GM19025 (cell line): ENCODE measurements at regions not wholly inside any gene's neighbourhood (a gene's known extent, or its start where the extent isn't known, plus 50 kb on each side); places are given as distances from the start of the nearest gene placed in this dataset.
A peak's percentile ranks its signal among the peaks of the same experiment; 100 is the strongest.

Experiments
- ATAC-seq: cut with Tn5 transposase; IDR thresholded peaks from one replicate; pipeline ENCODE4 v1.9.1; 2021; ENCODE audit warnings: mild to moderate bottlenecking, low read depth, moderate library complexity; ENCODE audit not compliant: unreplicated experiment

GRCh38 chr1:99152132-99152531 lies 112.2 kb upstream of the PLPPR4 start:
- ATAC-seq, result no peak

DNA sequence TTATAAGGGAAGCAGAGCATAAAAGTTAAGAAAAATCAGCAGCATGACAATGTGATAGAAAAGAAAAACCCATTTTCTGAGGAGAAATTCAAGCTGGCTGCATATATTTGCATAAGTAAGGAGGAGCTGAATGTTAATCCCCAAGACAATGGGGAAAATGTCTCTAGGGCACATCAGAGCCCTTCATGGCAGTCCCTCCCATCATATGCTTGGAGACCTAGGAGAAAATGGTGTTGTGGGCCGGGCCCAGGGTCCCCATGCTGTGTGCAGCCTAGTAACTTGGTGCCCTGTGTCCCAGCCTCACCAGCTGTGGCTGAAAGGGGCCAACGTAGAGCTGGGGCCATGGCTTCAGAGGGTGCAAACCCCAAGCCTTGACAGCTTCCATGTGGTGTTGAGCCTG lies 100.6 kb upstream of the PLPPR4 start:
- ATAC-seq, result no peak

GRCh38 chr1:99170516-99170915 lies 93.8 kb upstream of the PLPPR4 start:
- no peak for ATAC-seq

DNA sequence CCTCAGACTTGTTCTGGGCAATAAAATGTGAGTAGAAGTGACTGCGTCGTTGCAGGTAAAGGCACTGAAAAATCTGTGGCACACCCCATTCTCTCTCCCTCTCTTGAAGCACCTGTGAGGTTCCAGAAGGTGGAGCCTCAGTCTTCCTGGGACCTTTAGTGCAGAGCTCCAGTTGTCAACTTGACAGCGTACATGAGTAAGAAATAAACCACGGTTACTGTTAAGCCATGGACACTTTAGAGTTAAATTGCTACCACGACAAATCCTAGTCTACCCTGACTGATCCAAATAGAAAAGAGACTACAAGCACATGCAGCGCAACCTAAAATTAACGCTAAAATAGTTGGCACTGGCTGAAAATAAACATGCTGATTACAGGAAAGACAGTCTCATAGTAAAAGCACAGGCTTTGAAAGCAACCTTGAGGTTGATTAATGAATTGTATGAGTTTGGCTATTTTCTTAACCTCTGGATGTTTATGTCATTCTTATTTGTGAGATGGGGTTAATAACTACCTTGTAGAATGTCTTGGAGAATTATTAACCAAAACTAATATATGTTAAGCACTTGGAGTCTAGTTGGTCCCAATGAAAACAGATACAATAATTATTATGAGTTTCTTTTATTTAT lies 93.0 kb upstream of the PLPPR4 start:
- no peak for ATAC-seq

GRCh38 chr1:99173282-99173681 lies 91.0 kb upstream of the PLPPR4 start:
- no peak for ATAC-seq

- ATAC-seq, result no peak
Measured at GRCh38 chr1:99173900-99174299, 90.4 kb upstream of the PLPPR4 start.

DNA sequence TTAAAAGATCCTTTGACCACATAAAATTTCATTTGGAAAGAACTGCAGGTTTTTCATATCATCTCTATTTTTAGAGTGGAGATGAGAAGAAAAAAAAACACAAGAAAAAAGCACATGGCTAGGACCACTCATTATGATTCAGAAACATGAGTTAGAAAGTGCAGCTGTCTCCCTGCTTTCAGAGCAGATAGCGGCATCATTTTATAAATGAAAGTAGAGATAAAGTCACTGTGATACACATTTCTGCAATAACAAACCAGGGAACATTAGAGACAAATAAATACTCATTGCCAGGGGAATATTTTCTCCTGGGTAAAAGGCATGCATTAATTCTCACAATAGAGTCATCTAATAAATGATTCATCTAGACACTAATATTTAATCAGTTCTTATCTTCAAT lies 87.5 kb upstream of the PLPPR4 start:
- ATAC-seq, result no peak

GRCh38 chr1:99177465-99177864 lies 86.8 kb upstream of the PLPPR4 start:
- ATAC-seq, result no peak

GRCh38 chr1:99180343-99180808 lies 83.9 kb upstream of the PLPPR4 start:
- peak; percentile 93 for ATAC-seq

DNA sequence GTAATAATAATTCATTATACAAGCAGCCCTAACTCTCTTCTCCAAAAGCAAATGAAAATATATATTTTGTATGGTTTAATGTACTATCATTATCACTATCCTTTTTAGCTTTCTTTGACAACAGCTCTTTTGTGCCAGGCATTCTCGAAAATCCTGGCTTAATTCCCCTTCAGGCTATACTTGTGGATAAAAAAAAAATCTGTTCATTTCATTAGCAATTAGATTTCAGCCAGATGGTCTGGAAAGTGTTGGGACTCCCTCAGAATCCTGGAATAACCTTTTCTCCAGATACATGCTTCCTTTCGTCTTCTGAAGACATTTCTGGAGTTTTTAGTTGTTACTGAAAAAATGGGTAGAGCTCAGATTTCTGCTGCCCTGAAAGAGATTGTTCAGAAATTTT lies 83.4 kb upstream of the PLPPR4 start:
- no peak for ATAC-seq

DNA sequence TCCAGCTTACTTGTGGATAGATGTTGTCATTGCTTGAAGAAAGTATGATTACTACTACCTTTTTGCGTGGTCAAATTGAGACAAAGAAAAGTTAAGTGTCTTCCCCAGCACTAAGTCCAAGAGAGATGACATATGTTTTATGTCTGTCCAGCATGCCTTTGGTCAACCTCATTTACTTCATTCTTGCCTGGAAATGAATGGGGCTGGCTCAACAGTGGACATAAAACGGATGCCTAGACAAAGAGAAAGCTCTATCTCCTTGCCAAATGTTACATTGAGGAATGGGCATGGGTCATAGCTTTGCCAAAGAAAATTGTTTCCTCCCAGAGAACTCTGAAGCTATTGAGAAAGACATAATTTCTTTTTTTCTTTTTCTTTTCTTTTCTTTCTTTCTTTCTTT lies 82.4 kb upstream of the PLPPR4 start:
- ATAC-seq, result no peak

DNA sequence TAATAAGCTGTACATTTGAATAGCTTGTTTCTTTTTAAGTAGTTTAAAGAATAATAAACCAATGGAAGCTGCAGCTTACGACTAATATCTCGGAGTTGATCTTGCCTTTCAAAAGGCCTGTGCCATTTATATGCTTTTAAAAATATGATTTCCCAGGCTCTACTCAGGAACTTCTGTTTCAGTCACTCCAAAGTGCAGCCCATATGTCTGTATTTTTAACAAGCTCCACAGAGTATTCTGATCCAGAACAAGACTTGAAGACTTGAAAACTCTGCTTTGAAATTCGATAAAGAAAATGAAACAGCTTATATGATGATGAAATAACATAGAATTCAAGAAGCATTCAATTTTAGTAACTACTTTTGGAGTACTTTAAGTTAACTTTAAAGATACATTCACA lies 79.1 kb upstream of the PLPPR4 start:
- ATAC-seq, result no peak

GRCh38 chr1:99193431-99193830 lies 70.9 kb upstream of the PLPPR4 start:
- ATAC-seq, result no peak

DNA sequence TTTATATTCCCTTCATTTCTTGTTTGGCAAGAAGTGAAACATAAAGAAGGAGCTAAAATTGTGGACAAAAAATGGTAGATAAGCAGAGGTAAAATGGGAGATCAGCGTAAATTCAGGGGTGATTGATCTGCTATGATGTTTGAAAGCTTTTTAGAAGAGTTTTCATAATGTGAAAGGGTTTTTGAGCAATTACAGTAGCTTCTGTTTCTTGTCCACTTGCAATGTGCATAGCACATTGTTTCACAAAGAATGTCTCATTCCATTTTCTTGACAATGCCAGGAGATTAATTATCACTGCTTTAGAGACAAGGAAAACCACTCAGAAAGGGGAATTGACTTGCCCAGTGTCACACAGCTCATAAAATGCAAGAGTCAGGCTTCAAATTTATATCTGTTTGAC lies 65.9 kb upstream of the PLPPR4 start:
- ATAC-seq, result no peak

DNA sequence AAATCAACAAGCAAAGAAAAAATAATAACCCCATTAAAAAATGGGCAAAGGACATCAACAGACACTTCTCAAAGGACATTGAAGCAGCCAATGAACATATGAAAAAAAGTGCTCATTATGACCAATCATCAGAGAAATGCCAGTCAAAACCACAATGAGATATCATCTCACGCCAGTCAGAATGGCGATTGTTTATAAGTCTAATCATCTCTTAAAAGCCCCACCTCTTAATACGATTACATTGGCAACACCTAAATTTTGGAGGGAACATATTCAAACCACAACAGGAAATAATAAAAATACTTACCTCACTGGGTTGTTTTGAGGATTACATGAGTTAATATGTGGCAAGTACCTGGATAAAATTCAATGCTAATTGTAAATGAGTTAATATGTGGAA lies 57.1 kb upstream of the PLPPR4 start:
- ATAC-seq, result no peak
